Sigmoid colon (tissue), 4 donors: ENCODE measurements at regions not wholly inside any gene's neighbourhood (a gene's known extent, or its start where the extent isn't known, plus 50 kb on each side); places are given as distances from the start of the nearest gene placed in this dataset.
"Not testable (repeated sequence)": the region's sequence is repeated elsewhere in the genome, so short reads cannot be mapped to it uniquely, and the experiment has no call there.

Experiments used
- CTCF ChIP-seq, 4 experiments: fragments of 450-650 bp in 3 of 4; fragments of 200-600 bp in 1 of 4; IDR thresholded peaks; one replicate each; pipeline ENCODE4 v1.5.1; 2016 to 2019; ENCODE audit warnings: antibody characterized with exemption in 4 of 4, mild to moderate bottlenecking in 3 of 4, moderate library complexity in 2 of 4
- POLR2A ChIP-seq, 2 donors: fragments of 450-650 bp; IDR thresholded peaks; one replicate each; pipeline ENCODE4 v1.6.1; 2016; ENCODE audit warnings: antibody characterized with exemption in 2 of 2, mild to moderate bottlenecking in 2 of 2, moderate library complexity in 2 of 2
- POLR2AphosphoS5 ChIP-seq, 4 donors: sonication (generic); formaldehyde crosslinking; IDR thresholded peaks; one replicate each; pipeline ENCODE4 v1.6.1; 2017; ENCODE audit warnings: antibody characterized with exemption in 4 of 4

GRCh38 chr10:42335653-42336296, 302.6 kb downstream of the ZNF33B start:
- not testable (repeated sequence) for TF ChIP-seq CTCF, POLR2AphosphoS5, POLR2A (IDR thresholded peaks at IDR 0.05)
